Heart left ventricle (tissue), 16 donors: ENCODE measurements at regions not wholly inside any gene's neighbourhood (a gene's known extent, or its start where the extent isn't known, plus 50 kb on each side); places are given as distances from the start of the nearest gene placed in this dataset.

Source experiments
- ATAC-seq, 4 donors: fragments of 200-7000 bp; cut with Tn5 transposase; one replicate each; pipeline ENCODE4 v1.9.1; 2020 to 2022; ENCODE audit warnings: moderate library complexity in 4 of 4, mild to moderate bottlenecking in 3 of 4, moderate number of reproducible peaks in 1 of 4
- DNase-seq, 5 donors: peaks; one replicate each; pipeline ENCODE4 v3.0.0-alpha.2; 2020
- H3K27ac ChIP-seq, 12 donors: fragments of 200-600 bp; sonication (generic) in 4 of 12; one replicate each; pipeline versions ENCODE4 v1.5.0 to v1.8.0; 2016 to 2022; ENCODE audit warnings: mild to moderate bottlenecking in 2 of 12
- H3K27me3 ChIP-seq, 9 donors: fragments of 200-600 bp; sonication (generic) in 2 of 9; one replicate each; pipeline versions ENCODE4 v1.5.1 to v1.8.0; 2016 to 2022; ENCODE audit warnings: mild to moderate bottlenecking in 3 of 9
- H3K36me3 ChIP-seq, 9 donors: fragments of 200-600 bp; sonication (generic) in 2 of 9; one replicate each; pipeline versions ENCODE4 v1.5.0 to v1.8.0; 2018 to 2022; ENCODE audit warnings: mild to moderate bottlenecking in 2 of 9
- H3K4me1 ChIP-seq, 12 donors: fragments of 200-600 bp; sonication (generic) in 4 of 12; one replicate each; pipeline versions ENCODE4 v1.5.0 to v1.8.0; 2016 to 2022; ENCODE audit warnings: mild to moderate bottlenecking in 3 of 12
- H3K4me3 ChIP-seq, 12 donors: fragments of 200-600 bp; sonication (generic) in 4 of 12; one replicate each; pipeline versions ENCODE4 v1.5.0 to v1.8.0; 2017 to 2022; ENCODE audit warnings: mild to moderate bottlenecking in 9 of 12, moderate library complexity in 4 of 12
- H3K9me3 ChIP-seq, 12 donors: fragments of 200-600 bp; sonication (generic) in 4 of 12; one replicate each; pipeline versions ENCODE4 v1.5.0 to v1.8.0; 2016 to 2022; ENCODE audit warnings: mild to moderate bottlenecking in 1 of 12
- POLR2A ChIP-seq, 2 donors: fragments of 450-650 bp; IDR thresholded peaks; one replicate each; pipeline ENCODE4 v1.6.1; 2017; ENCODE audit warnings: antibody characterized with exemption in 2 of 2, mild to moderate bottlenecking in 2 of 2, moderate library complexity in 2 of 2
- WGBS, 4 donors: extraction: QIAGEN DNeasy Blood & Tissue Kit in 2 of 4; methylation state at CpG; one replicate each; pipeline versions ENCODE4 v1.1.5 to v1.1.7; 2013 to 2018; 5-methylcytosine and 5-hydroxymethylcytosine counted together
- intact Hi-C, 10 donors: fragments of 100-400 bp; cut with DNase I; formaldehyde crosslinking; loops; one replicate each; pipeline versions ENCODE4 v1.11.1 to v1.14.2; 2022
- TF ChIP-seq, protein P1 (sequence below), 12 donors: fragments of 200-600 bp; sonication (generic) in 4 of 12; IDR thresholded peaks; one replicate each; pipeline versions ENCODE4 v1.5.0 to v1.8.0; 2018 to 2022; ENCODE audit warnings: antibody characterized with exemption in 12 of 12, mild to moderate bottlenecking in 5 of 12
- donor health status: ischemic (EF 13 %, LVEDD 7.1; RV severe dilation, severe dysfunction).
- donor health status: healthy with polysubstance abuse.
- donor health status: DM: no; HTN: yes; CAD: no.
- donor health status: DM: no; HTN: no; CAD: no.
- donor health status: ischemic (EF 25% LVEDD 6.9; RV normal size, moderate dysfunction).
- donor health status: ischemic (EF 25% LVEDD 5.7; RV mildly dilated, moderate dysfunction).
- donor health status: healthy.
- donor health status: DM: yes; HTN: yes; CAD: no.
- donor health status: ischemic (EF 35%, LVEDD 5.7; RV mildly dilated, moderate dysfunction).
- donor health status: nonischemic (EF 11% LVEDD 7.7; RV severe dilation, severe dysfunction).
- donor health status: DM: yes; HTN: yes; CAD: no.
- donor health status: PGD.
- donor health status: ischemic (EF 29% LVEDD 5.4; RV normal size, mild dysfunction).
- donor health status: nonischemic (EF 23%, LVEDD 6.1; RV moderate dilation, normal function).

DNA sequence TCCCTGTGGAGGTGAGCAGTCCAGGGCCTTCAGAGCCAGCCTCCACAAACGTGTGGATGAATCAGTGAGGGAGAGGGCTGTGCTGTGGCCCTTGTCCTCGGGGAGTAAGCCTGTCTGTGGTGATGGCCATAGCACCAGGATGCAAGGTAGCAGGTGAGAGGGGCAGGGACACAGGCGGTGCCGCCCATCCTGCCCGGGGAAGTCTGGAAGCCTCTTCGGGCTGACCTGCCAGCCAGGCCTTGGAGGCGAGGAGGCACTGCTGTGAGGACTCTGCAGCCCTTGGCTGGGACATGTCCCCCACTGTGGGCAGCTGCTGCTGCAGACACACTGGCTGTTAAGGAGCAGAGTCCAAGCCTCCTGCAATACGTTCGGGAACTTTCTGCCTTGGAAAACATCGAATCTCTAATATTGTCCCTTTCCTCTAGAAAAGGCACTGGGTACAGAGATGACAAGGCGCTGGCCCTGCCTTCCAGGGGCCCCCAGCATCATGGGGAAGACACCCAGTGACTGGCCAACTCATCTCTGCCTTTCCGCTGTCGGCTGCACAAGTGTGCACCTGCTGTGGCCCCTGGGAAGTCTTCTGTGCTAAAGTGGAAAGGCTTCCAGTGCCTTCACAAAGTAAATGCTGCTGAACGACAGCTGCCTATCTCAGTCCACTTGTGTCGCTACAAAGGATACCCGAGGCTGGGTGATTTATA is 101.4 kb downstream of the ADRA2C start:
- DNase-seq: no peak
- peaks cover 0 to 18% (median 0%) of the 10 kb centered on the region in 12 donors for H3K4me1 ChIP-seq
- ATAC-seq: no peak
- 89 to 94% (median 92%) methylated on average over 11 to 16 of the region's 16 CpGs for WGBS, 4 donors
- H3K4me3 ChIP-seq: no peak overlapping the region
- H3K36me3 ChIP-seq: no peaks in the 10 kb centered on the region
- no peaks in the 10 kb centered on the region for H3K9me3 ChIP-seq
- no peak for TF ChIP-seq POLR2A (IDR thresholded peaks at IDR 0.05)
- TF ChIP-seq, protein P1, sequence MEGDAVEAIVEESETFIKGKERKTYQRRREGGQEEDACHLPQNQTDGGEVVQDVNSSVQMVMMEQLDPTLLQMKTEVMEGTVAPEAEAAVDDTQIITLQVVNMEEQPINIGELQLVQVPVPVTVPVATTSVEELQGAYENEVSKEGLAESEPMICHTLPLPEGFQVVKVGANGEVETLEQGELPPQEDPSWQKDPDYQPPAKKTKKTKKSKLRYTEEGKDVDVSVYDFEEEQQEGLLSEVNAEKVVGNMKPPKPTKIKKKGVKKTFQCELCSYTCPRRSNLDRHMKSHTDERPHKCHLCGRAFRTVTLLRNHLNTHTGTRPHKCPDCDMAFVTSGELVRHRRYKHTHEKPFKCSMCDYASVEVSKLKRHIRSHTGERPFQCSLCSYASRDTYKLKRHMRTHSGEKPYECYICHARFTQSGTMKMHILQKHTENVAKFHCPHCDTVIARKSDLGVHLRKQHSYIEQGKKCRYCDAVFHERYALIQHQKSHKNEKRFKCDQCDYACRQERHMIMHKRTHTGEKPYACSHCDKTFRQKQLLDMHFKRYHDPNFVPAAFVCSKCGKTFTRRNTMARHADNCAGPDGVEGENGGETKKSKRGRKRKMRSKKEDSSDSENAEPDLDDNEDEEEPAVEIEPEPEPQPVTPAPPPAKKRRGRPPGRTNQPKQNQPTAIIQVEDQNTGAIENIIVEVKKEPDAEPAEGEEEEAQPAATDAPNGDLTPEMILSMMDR (IDR thresholded peaks at IDR 0.05): no peak
- intact Hi-C loops: no loop called here
- no peak overlapping the region for H3K27ac ChIP-seq
- H3K27me3 ChIP-seq: peaks cover 12 to 70% (median 36%) of the 10 kb centered on the region in 9 donors

DNA sequence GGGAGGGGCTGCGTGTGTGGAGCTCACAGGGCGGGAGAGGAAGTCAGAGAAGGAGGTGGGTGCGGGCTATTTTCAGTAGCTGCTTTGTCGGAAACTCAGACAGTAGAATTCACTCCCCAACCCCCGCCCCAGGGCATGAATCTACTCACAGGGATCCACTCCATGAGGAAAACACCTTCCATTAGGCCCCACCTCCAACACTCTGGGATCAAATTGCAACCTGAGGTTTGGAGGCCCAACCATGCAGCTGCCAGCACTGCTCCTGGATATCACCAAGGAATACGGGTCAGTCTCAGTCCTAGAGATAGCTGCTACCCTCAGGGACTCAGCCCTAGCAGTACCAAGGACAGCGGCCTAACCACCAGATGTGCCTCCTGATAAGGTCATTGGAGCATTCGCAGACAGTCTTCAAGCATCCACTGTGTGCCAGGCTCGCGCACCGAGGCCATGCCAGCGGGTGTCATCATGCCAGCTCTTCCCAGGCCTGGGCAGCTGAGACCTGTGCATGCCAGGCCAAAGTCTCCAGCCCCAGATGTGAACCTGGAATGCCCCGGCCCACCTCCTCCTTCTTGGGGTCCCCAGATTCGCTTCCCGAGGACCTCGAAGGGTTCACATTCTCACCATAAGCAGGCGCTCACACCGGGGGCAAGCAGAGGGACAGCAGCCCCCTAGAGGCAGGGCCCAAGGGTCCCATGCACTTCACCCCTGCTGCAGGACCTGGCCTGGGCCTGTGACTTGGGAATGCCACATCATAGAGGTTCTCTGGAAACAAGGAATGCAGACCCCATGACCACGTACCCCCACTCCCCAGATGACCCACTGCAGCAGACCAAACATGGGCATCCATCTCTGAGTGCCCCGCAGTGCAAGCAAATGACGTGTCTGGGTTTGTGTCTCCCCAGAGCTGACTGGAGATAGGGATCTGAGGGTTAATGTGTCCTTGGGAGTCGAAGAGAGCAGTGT is 102.3 kb downstream of the ADRA2C start:
- Histone ChIP-seq H3K9me3 (no peaks in the 10 kb centered on the region), H3K4me3 (no peak overlapping the region), H3K36me3 (no peaks in the 10 kb centered on the region), H3K27ac (no peak overlapping the region), H3K27me3 (peaks cover 20 to 70% (median 41%) of the 10 kb centered on the region in 9 donors), H3K4me1 (peaks cover 0 to 9% (median 0%) of the 10 kb centered on the region in 12 donors)
- DNase-seq (no peak), ATAC-seq (no peak)
- intact Hi-C loops: no loop called here
- WGBS, 4 donors: 71 to 76% (median 73%) methylated on average over 9 to 22 of the region's 22 CpGs
- TF ChIP-seq, protein P1 (IDR thresholded peaks at IDR 0.05): no peak
- no peak for TF ChIP-seq POLR2A (IDR thresholded peaks at IDR 0.05)

DNA sequence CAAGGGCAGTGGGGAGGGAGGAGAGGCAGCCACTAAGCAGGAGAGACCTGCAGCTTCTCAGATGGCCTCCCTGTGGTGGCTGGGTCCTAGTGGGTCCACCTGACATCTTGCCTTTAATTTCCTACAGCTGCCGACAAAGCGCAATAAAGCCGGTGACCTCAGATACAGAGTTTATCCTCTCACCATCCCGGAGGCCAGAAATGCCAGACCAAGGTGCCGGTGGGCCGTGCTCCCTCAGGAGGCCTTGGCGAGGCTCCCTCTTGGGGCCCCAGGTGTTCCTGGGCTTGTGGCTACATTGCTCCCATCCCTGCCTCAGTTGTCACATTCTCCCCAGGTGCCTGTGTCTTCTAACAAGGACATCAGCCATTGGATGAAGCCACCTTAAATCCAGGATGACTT is 103.0 kb downstream of the ADRA2C start:
- ATAC-seq (no peak), DNase-seq (no peak)
- peaks cover 0 to 8% (median 0%) of the 10 kb centered on the region in 12 donors for H3K4me1 ChIP-seq
- no peaks in the 10 kb centered on the region for H3K36me3 ChIP-seq
- TF ChIP-seq, protein P1 (IDR thresholded peaks at IDR 0.05): no peak
- no peak for TF ChIP-seq POLR2A (IDR thresholded peaks at IDR 0.05)
- H3K9me3 ChIP-seq: no peaks in the 10 kb centered on the region
- intact Hi-C loops: no loop called here
- 88 to 95% (median 93%) methylated on average over 5 to 7 of the region's 7 CpGs for WGBS, 4 donors
- no peak overlapping the region for H3K27ac ChIP-seq
- peaks cover 24 to 71% (median 42%) of the 10 kb centered on the region in 9 donors for H3K27me3 ChIP-seq
- no peak overlapping the region for H3K4me3 ChIP-seq
